Esophagus squamous epithelium (tissue), 5 donors: ENCODE measurements at regions not wholly inside any gene's neighbourhood (a gene's known extent, or its start where the extent isn't known, plus 50 kb on each side); places are given as distances from the start of the nearest gene placed in this dataset.

ENCODE experiments used
- DNase-seq: peaks from one replicate; lab custom pipeline; 2025; lab: John Stamatoyannopoulos, UW
- H3K27ac ChIP-seq, 4 donors: fragments of 200-600 bp; sonication (generic); one replicate each; pipeline ENCODE4 v1.5.1; 2016 to 2019; ENCODE audit warnings: mild to moderate bottlenecking in 1 of 4
- H3K27me3 ChIP-seq, 4 donors: fragments of 200-600 bp; sonication (generic); 1 replicate in 3 of 4; 2 replicates in 1 of 4; pipeline versions ENCODE4 v1.5.1 to v1.6.0; 2017 to 2021; ENCODE audit warnings: antibody characterized with exemption in 1 of 4
- H3K36me3 ChIP-seq, 3 donors: fragments of 200-600 bp; sonication (generic); one replicate each; pipeline ENCODE4 v1.5.1; 2016 to 2019
- H3K4me1 ChIP-seq, 3 donors: fragments of 200-600 bp; sonication (generic); one replicate each; pipeline ENCODE4 v1.5.1; 2017 to 2019
- H3K4me3 ChIP-seq, 4 donors: fragments of 200-600 bp; sonication (generic); 1 replicate in 3 of 4; 2 replicates in 1 of 4; pipeline ENCODE4 v1.5.1; 2016 to 2019; ENCODE audit warnings: mild to moderate bottlenecking in 2 of 4, moderate library complexity in 1 of 4
- H3K9me3 ChIP-seq, 3 donors: fragments of 200-600 bp; sonication (generic); one replicate each; pipeline ENCODE4 v1.5.1; 2016 to 2019
- CTCF ChIP-seq, 6 experiments: fragments of 450-650 bp in 4 of 6; fragments of 200-600 bp in 2 of 6; sonication (generic) in 2 of 6; IDR thresholded peaks; one replicate each; pipeline ENCODE4 v1.5.1; 2016 to 2019; ENCODE audit warnings: antibody characterized with exemption in 6 of 6, mild to moderate bottlenecking in 4 of 6, moderate library complexity in 4 of 6
- POLR2A ChIP-seq, 4 donors: fragments of 450-650 bp; IDR thresholded peaks; one replicate each; pipeline ENCODE4 v1.6.1; 2017; ENCODE audit warnings: antibody characterized with exemption in 4 of 4, mild to moderate bottlenecking in 4 of 4, moderate library complexity in 3 of 4
- WGBS, 2 donors: methylation state at CpG; one replicate each; pipeline ENCODE4 v1.1.5; 2018; 5-methylcytosine and 5-hydroxymethylcytosine counted together
- intact Hi-C: fragments of 100-400 bp; cut with DNase I; formaldehyde crosslinking; loops from one replicate; pipeline ENCODE4 v1.15.0; 2022
- small RNA-seq, 4 donors: library from RNA; depleted of rRNA; stranded (forward); fragments of <200 nt; gene quantifications; one replicate each; pipeline ENCODE3, GENCODE V24; 2016
- donor health status: DM: yes; HTN: yes; CAD: no.

GRCh38 chr3:59103552-59103951 lies 53.7 kb upstream of the CFAP20DC start:
- Histone ChIP-seq H3K36me3 (no peaks in the 10 kb centered on the region), H3K9me3 (no peaks in the 10 kb centered on the region), H3K27ac (no peak overlapping the region), H3K27me3 (peaks cover 0 to 7% (median 0%) of the 10 kb centered on the region in 4 donors), H3K4me3 (no peak overlapping the region), H3K4me1 (peaks cover 4 to 20% (median 6%) of the 10 kb centered on the region in 3 donors)
- no peak for TF ChIP-seq POLR2A (IDR thresholded peaks at IDR 0.05)
- TF ChIP-seq CTCF (IDR thresholded peaks at IDR 0.05), result no peak
- no peak for DNase-seq
- WGBS, 2 donors, result 50 to 78% methylated on average over 1 of the region's 1 CpG
- intact Hi-C loops, result no loop called here

- 41 to 58% methylated on average over 4 of the region's 4 CpGs for WGBS, 2 donors
- Histone ChIP-seq H3K4me3 (no peak overlapping the region), H3K27ac (peak overlapping the region in 1 of 4 donors; percentile 19), H3K27me3 (peaks cover 0 to 7% (median 0%) of the 10 kb centered on the region in 4 donors), H3K36me3 (no peaks in the 10 kb centered on the region), H3K9me3 (no peaks in the 10 kb centered on the region), H3K4me1 (peaks cover 4 to 15% (median 6%) of the 10 kb centered on the region in 3 donors)
- intact Hi-C loops, result no loop called here
- TF ChIP-seq CTCF (IDR thresholded peaks at IDR 0.05) (no peak), POLR2A (IDR thresholded peaks at IDR 0.05) (no peak)
- DNase-seq, result no peak
Measured at GRCh38 chr3:59101231-59101736, 51.5 kb upstream of the CFAP20DC start.

Small RNA genes in the stretch of these regions (small RNA-seq; reads per million reads assigned to genes)
- gene RF00017, result 0 reads per million in 4 donors
